ENCODE measurements at regions not wholly inside any gene's neighbourhood (a gene's known extent, or its start where the extent isn't known, plus 50 kb on each side); places are given as distances from the start of the nearest gene placed in this dataset.
"Not testable (repeated sequence)": the region's sequence is repeated elsewhere in the genome, so short reads cannot be mapped to it uniquely, and the experiment has no call there.

DNA sequence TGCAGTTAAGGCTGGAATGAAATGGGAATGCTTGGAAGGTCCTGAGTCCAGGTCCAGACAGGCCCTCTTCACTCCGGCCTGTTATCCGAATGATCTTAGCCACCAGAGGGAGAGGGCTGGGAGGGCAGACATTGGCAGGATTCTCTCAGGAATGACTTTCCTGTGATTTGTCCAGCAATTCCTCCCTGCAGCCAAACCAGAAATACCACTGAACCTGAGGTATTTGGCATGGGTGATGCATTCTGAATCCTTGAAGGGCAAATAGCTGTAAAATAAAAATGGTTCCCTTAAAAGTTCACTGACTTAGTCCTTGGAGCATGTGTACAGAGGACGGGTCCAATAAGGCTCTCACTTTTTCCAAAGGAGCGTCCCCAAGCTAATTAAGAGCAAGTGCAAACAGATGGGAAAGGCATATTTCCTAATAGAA is 77.5 kb upstream of the HABP2 start:
- no peak for DNase-seq

GRCh38 chr10:113476191-113476590 is 76.7 kb upstream of the HABP2 start:
- no peak for DNase-seq

- DNase-seq = no peak
These were observed 76.2 kb upstream of the HABP2 start for GRCh38 chr10:113476673-113477072.

- DNase-seq = no peak
These were observed 75.4 kb upstream of the HABP2 start for GRCh38 chr10:113477451-113477850.

DNA sequence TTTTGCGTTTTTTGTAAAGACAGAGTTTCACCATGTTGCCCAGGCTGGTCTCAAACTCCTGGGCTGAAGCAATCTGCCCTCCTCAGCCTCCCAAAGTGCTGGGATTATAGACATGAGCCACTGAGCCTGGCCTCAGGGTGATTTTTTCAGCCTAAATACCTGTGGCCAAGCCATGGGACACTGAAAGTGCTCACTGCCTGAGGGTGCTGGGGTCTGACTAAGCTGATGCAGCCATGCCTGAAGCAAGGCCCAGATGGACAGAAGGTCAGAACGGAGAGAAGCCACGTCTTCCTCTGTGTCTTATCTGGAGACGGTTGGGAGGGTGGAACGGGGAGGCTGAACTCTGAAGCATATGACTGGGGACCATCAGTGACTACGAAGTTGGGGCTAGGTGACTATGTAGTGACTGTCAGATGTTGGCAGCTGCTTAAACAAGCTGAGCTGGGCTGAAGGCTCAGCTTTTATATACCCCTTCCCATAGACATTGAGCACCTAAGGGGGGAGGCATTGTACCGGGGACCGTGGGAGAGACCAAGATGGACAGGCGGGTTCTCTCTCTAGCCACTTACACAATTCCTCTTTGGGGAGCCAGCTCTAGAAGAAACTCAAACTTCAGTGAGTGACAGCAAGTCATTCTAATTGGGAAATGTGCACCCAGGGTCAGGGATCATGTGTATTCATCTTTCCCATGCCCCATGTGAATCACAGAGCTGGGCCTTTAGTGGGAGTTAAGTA is 73.3 kb upstream of the HABP2 start:
- DNase-seq = no peak

GRCh38 chr10:113480081-113480360 is 72.8 kb upstream of the HABP2 start:
- no peak for DNase-seq

GRCh38 chr10:113480851-113481502 is 71.9 kb upstream of the HABP2 start:
- DNase-seq = no peak

- no peak for DNase-seq
These were observed 68.4 kb upstream of the HABP2 start for GRCh38 chr10:113484487-113484886.

DNA sequence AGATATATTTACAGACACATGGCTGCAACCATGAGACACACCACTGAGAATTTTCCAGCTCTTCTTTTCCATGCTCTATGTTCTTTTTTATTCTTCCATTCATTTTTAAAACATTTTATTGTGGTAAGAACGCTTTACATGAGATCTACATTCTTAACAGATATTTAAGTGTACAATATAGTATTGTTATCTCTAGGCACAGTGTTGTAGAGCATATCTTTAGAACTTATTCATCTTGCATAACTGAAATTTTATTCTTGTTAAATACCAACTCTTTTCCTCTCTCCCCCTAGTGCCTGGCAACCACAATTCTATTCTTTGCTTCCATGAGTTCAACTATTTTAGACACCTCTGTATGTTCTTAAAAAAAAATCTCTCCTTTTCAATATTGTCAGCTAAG is 67.1 kb upstream of the HABP2 start:
- no peak for DNase-seq

GRCh38 chr10:113486531-113486930 is 66.3 kb upstream of the HABP2 start:
- DNase-seq = no peak

- no peak for DNase-seq
These were observed 65.7 kb upstream of the HABP2 start for GRCh38 chr10:113487154-113487553.

GRCh38 chr10:113488186-113488585 is 64.7 kb upstream of the HABP2 start:
- DNase-seq = no peak

- not testable (repeated sequence) for DNase-seq
These were observed 63.3 kb upstream of the HABP2 start for GRCh38 chr10:113489522-113489921.

- no peak for DNase-seq
These were observed 60.8 kb upstream of the HABP2 start for GRCh38 chr10:113491967-113492565.

DNA sequence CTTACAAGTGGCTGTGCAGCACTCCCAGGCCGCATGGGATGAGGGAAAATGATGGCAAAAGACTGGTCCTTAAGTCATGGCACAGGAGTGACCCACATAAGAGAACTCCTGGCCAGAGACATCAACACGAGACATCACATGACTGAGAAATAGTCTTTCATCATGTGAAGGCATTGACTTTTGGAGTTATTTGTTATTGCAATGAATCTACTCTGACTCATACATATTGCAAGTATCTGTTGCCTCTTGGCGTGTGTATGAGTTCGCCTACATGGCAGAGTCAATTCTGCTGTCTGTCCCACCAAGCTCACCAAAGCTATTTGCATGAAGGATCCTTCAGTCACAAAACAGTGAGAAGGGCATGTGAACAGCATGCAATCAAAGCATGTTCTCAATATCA is 59.7 kb upstream of the HABP2 start:
- peak; percentile 55 for DNase-seq

DNA sequence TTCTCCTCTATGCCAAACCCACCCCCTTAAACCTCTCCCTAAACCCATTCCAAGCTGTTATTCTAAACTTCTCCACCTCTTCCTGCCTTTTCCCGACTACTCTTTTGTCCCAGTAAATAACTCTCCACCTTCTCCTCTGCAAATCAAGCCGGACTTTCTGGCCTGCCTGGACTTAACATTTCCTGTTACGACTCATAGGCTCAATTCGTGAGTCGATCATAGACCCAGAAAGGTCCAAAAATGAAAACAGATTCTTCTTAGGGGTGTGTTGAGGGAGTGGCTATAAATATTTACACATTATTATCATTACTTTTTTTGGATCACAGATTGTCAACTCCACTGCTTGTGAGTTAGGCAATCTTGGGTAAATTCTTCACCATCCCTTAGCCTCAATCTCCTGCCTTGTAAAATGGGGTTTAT is 59.0 kb upstream of the HABP2 start:
- DNase-seq = peak; percentile 5

DNA sequence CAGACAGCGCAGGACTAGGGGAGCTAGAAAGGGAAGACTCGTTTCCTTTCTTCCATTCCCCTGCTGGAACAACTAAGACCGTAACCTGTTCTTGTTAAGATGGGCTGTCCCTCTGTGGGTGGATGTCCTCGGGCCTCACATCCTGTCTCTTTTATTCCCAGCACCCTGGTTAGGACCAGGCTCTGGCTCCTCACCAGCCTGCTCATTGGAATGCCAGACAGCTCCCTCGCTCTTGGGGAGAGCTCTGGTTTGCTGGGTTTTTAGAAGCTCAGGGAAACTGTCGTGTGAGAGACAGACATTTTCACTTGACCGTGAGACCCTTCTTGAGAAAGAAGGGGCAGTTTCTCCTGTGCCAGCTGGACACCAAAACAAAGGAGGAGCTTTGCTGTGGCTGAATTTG is 58.1 kb upstream of the HABP2 start:
- DNase-seq = no peak

DNA sequence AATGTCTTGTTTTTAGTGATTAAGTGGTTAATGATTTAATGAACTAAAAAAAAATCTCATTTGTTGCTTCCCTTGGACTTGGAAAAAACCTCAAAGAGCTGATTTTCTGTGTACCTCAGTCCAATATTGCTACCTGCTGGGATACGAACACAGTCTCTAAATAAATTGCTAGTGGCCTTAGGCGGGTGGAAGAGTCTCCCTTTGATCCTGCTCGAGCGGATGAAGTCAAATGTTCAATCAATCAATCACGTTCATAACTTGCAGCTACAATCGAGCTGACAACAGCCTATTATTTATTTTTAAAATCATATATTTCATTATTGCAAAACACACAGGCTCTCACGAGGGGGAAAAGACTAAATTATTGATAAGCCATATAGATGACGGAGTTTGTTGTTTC is 57.3 kb upstream of the HABP2 start:
- DNase-seq = no peak

DNA sequence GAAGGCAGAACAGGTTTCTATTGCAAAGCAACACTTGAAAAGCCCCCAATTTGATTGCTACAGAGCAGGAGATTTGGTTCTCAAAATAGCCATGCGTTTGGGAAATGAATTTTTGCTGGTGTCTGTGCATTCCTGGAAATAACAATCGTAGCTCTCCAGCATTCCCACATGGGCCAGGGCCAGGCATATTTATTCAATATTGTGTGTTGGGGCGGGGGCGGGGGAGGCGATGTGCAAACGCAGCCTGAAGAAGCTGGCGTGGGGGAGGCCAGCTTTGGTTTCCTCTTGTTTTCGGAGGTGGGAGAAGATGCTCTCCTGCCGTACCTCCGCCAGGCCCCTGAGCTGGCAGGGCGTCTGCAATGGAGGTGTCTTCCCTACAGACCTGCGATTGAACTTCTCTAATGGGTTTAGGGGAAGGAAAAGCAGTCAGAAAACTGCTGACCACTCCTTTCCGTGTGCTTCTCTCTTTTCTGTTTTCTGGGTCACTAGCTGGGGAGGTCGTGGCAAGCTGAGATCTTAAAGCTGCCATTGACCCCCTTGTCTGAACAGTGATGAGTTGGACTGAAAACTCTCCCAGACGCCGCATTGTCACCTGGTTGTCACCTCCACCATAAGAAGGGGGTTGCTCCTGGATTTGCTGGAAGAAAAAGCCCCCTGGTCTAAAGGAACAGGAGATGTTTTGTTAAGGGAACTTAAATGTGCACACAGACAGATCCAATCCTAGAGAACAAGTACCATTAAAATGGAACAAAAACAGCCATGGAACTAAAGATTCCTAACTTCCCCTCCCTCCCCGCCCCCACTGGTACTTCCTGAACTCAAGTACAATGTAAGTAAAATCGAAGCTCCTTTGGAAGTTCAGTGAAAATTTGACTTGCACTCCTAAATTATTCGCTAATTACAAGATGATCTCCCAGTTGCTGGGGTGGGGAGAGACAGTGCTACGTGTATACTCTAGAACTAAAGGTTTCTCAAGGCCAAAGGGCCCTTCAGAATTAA is 56.4 kb upstream of the HABP2 start:
- DNase-seq = no peak

GRCh38 chr10:113497198-113497597 is 55.7 kb upstream of the HABP2 start:
- no peak for DNase-seq

GRCh38 chr10:113498997-113499396 is 53.9 kb upstream of the HABP2 start:
- no peak for DNase-seq

- DNase-seq = no peak
These were observed 53.0 kb upstream of the HABP2 start for GRCh38 chr10:113499806-113500205.

GRCh38 chr10:113501031-113501430 is 51.8 kb upstream of the HABP2 start:
- DNase-seq = not testable (repeated sequence)

Data from HCEC 1CT (cell line).